Panc1 (cell line): ENCODE measurements at regions not wholly inside any gene's neighbourhood (a gene's known extent, or its start where the extent isn't known, plus 50 kb on each side); places are given as distances from the start of the nearest gene placed in this dataset.

ENCODE experiments used
- ATAC-seq: fragments of 200-7000 bp; cut with Tn5 transposase; 2 replicates; pipeline ENCODE4 v1.9.1; 2020; ENCODE audit warnings: mild to moderate bottlenecking, moderate library complexity
- BruUV-seq: library from RNA; stranded (reverse); fragments of 400-500 nt; replicated peaks from 2 replicates; lab custom pipeline; 2021; lab: Mats Ljungman, UMichigan
- CTCF ChIA-PET: fragments of 300-600 bp; sonication (Branson Sonifier 250); formaldehyde crosslinking; loops from one replicate; lab custom pipeline; 2022; ENCODE audit warnings: antibody characterized with exemption; lab: Charles Lee
- POLR2A ChIA-PET: fragments of 300-600 bp; sonication (Branson Sonifier 250); formaldehyde crosslinking; loops from one replicate; lab custom pipeline; 2022; ENCODE audit warnings: antibody characterized with exemption; lab: Charles Lee
- DNase-seq: peaks from one replicate; pipeline ENCODE4 v3.0.0-alpha.2; 2010; ENCODE audit warnings: low read depth, low spot score
- H3K27ac ChIP-seq: 2 replicates; pipeline ENCODE4 v1.5.1; 2011; ENCODE audit warnings: mild to moderate bottlenecking, low read length, inconsistent platforms
- H3K27me3 ChIP-seq: fragments of 200-500 bp; sonication (Bioruptor generic); 2 replicates; pipeline ENCODE4 v1.6.0; 2014; ENCODE audit warnings: low read length, inconsistent platforms; ENCODE audit not compliant: control insufficient read depth, insufficient read depth
- H3K36me3 ChIP-seq: fragments of 200-500 bp; sonication (Bioruptor generic); 2 replicates; pipeline ENCODE4 v1.5.1; 2014; ENCODE audit warnings: inconsistent platforms, mild to moderate bottlenecking, low read length, moderate library complexity; ENCODE audit not compliant: control insufficient read depth, insufficient read depth
- H3K4me1 ChIP-seq: 2 replicates; pipeline ENCODE4 v1.5.1; 2011; ENCODE audit warnings: inconsistent platforms, mild to moderate bottlenecking, low read length, moderate library complexity; ENCODE audit not compliant: control insufficient read depth, insufficient read depth
- H3K4me3 ChIP-seq, 2 experiments: 2 replicates each; pipeline ENCODE4 v1.5.1; 2011 to 2012; ENCODE audit warnings: low read depth in 2 of 2, low read length in 2 of 2, mild to moderate bottlenecking in 2 of 2, inconsistent platforms in 1 of 2, moderate library complexity in 1 of 2
- H3K9me3 ChIP-seq: fragments of 200-500 bp; sonication (Bioruptor generic); 2 replicates; pipeline ENCODE4 v1.5.1; 2014; ENCODE audit warnings: low read depth, mild to moderate bottlenecking, inconsistent platforms, low read length, moderate library complexity; ENCODE audit not compliant: control insufficient read depth, insufficient read depth
- POLR2AphosphoS5 ChIP-seq: IDR thresholded peaks from 2 replicates; pipeline ENCODE4 v1.6.1; 2012; ENCODE audit warnings: mild to moderate bottlenecking, low read depth, low read length, moderate library complexity
- SIN3A ChIP-seq: IDR thresholded peaks from 2 replicates; pipeline ENCODE4 v1.6.1; 2012; ENCODE audit warnings: low read depth, mild to moderate bottlenecking, low read length, moderate library complexity, borderline replicate concordance; ENCODE audit not compliant: insufficient read depth
- TCF7L2 ChIP-seq: IDR thresholded peaks from 2 replicates; pipeline ENCODE4 v1.6.1; 2011; ENCODE audit warnings: mild to moderate bottlenecking, low read depth, low read length, inconsistent platforms
- in situ Hi-C: cut with HindIII; loops from 2 replicates; pipeline ENCODE4 v1.10.0; 2016; ENCODE audit warnings: low sequenced_read_pairs, low pct_unique_long_range_greater_than_20kb
- intact Hi-C: fragments of 100-400 bp; cut with micrococcal nuclease; formaldehyde crosslinking; loops from one replicate; pipeline ENCODE4 v1.10.0; 2022; ENCODE audit not compliant: unreplicated experiment
- TF ChIP-seq, protein P1 (sequence below): fragments of 450-650 bp; IDR thresholded peaks from 2 replicates; pipeline ENCODE4 v1.5.1; 2017; ENCODE audit warnings: mild to moderate bottlenecking
- TF ChIP-seq, protein P2 (sequence below), 2 experiments: IDR thresholded peaks; 2 replicates each; pipeline ENCODE4 v1.6.1; 2011 to 2012; ENCODE audit warnings: low read depth in 2 of 2, control low read depth in 1 of 2, low read length in 1 of 2, mild to moderate bottlenecking in 1 of 2, moderate library complexity in 1 of 2; ENCODE audit not compliant: insufficient read depth in 1 of 2

DNA sequence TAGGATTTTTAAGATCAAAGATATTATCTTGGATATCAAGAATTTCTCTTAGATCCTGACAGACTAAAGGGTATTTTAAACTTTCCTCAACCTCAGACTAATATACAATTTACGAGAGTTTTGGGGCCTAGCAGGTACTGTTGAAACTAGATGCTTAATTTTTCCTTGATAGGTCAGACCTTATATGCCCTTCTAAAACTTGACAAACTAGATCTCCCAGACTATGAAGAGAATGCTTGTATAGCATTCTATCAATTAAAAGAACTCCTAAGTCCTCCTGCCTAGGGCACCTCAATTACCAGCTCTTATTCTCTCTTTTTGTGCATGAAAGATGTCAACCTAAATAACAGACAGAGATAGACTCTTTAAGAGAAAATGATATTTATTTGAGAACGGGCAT, 60.4 kb upstream of the TRIM9 start:
- H3K4me1 ChIP-seq, result no peaks in the 10 kb centered on the region
- intact Hi-C loops (loop anchor here (10.0 kb wide), 1 partner anchor 629 kb away; no protein-coding TSS in a partner anchor), in situ Hi-C loops (no loop called here)
- TF ChIP-seq SIN3A, result no peak
- TF ChIP-seq POLR2AphosphoS5, result no peak
- TF ChIP-seq, protein P1, sequence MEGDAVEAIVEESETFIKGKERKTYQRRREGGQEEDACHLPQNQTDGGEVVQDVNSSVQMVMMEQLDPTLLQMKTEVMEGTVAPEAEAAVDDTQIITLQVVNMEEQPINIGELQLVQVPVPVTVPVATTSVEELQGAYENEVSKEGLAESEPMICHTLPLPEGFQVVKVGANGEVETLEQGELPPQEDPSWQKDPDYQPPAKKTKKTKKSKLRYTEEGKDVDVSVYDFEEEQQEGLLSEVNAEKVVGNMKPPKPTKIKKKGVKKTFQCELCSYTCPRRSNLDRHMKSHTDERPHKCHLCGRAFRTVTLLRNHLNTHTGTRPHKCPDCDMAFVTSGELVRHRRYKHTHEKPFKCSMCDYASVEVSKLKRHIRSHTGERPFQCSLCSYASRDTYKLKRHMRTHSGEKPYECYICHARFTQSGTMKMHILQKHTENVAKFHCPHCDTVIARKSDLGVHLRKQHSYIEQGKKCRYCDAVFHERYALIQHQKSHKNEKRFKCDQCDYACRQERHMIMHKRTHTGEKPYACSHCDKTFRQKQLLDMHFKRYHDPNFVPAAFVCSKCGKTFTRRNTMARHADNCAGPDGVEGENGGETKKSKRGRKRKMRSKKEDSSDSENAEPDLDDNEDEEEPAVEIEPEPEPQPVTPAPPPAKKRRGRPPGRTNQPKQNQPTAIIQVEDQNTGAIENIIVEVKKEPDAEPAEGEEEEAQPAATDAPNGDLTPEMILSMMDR, result no peak
- no peak for TF ChIP-seq TCF7L2
- TF ChIP-seq, protein P2, sequence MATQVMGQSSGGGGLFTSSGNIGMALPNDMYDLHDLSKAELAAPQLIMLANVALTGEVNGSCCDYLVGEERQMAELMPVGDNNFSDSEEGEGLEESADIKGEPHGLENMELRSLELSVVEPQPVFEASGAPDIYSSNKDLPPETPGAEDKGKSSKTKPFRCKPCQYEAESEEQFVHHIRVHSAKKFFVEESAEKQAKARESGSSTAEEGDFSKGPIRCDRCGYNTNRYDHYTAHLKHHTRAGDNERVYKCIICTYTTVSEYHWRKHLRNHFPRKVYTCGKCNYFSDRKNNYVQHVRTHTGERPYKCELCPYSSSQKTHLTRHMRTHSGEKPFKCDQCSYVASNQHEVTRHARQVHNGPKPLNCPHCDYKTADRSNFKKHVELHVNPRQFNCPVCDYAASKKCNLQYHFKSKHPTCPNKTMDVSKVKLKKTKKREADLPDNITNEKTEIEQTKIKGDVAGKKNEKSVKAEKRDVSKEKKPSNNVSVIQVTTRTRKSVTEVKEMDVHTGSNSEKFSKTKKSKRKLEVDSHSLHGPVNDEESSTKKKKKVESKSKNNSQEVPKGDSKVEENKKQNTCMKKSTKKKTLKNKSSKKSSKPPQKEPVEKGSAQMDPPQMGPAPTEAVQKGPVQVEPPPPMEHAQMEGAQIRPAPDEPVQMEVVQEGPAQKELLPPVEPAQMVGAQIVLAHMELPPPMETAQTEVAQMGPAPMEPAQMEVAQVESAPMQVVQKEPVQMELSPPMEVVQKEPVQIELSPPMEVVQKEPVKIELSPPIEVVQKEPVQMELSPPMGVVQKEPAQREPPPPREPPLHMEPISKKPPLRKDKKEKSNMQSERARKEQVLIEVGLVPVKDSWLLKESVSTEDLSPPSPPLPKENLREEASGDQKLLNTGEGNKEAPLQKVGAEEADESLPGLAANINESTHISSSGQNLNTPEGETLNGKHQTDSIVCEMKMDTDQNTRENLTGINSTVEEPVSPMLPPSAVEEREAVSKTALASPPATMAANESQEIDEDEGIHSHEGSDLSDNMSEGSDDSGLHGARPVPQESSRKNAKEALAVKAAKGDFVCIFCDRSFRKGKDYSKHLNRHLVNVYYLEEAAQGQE (IDR thresholded peaks at IDR 0.05; ENCODE audit: insufficient read depth in 1 of 2, low read depth in 2 of 2, low read length in 1 of 2), result no peak
- no TSS peak for BruUV-seq
- ATAC-seq (no peak), DNase-seq (no peak)
- POLR2A ChIA-PET, result no interaction called here
- H3K27ac ChIP-seq, result no peak overlapping the region
- no peaks in the 10 kb centered on the region for H3K36me3 ChIP-seq
- H3K9me3 ChIP-seq, result no peaks in the 10 kb centered on the region
- no peaks in the 10 kb centered on the region for H3K27me3 ChIP-seq
- CTCF ChIA-PET, result no interaction called here
- H3K4me3 ChIP-seq, result no peak overlapping the region

DNA sequence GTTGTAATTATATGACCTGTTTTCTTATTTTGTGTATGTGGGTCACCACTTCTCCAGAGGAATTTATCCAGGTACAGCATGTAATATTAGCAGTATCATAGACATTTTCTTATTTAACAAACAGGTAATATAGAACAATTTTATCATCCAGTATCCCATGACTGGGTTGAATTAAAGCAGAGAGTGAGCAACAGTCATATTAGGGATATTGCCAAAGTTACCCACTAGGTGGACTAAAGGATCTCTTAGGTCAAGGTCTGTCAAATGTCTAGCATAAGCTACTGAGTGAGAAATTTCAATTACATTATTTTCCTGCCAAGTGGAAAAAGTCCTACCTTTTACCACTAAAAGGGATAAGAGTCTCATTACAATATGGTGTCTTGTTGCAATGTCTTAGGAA, 62.1 kb upstream of the TRIM9 start:
- ATAC-seq (peak; percentile 76), DNase-seq (peak; percentile 1)
- H3K27me3 ChIP-seq, result no peaks in the 10 kb centered on the region
- no peaks in the 10 kb centered on the region for H3K36me3 ChIP-seq
- CTCF ChIA-PET, result no interaction called here
- in situ Hi-C loops, result no loop called here
- no TSS peak for BruUV-seq
- no peak overlapping the region for H3K27ac ChIP-seq
- TF ChIP-seq POLR2AphosphoS5, result no peak
- TF ChIP-seq, protein P1, result peak; percentile 37; the same call in 1 of the 2 replicates
- intact Hi-C loops, result loop anchor here (10.0 kb wide), 1 partner anchor 628 kb away; no protein-coding TSS in a partner anchor
- H3K4me1 ChIP-seq, result no peaks in the 10 kb centered on the region
- POLR2A ChIA-PET, result no interaction called here
- H3K4me3 ChIP-seq, result no peak overlapping the region
- H3K9me3 ChIP-seq, result no peaks in the 10 kb centered on the region

DNA sequence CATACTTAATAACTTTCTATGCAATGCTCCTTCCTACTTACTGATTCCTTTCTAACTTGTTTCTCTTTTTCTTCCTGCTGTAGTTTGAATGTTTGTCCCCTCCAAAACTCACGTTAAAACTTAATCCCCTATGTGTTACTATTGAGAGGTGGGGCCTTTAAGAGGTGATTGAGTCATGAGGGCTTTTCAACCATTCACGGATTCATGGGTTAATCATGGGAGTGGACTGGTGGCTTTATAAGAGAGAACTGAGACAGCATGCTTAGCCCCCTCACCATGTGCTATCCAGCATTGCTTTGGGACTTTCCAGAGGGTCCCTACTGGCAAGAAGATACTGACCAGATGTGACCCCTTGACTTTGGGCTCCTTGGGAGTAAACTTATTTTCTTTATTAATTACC, 66.0 kb upstream of the TRIM9 start:
- Histone ChIP-seq H3K4me3 (no peak overlapping the region), H3K27me3 (peaks cover 3% of the 10 kb centered on the region; the same call in 1 of the 2 replicates), H3K27ac (no peak overlapping the region), H3K9me3 (no peaks in the 10 kb centered on the region), H3K36me3 (no peaks in the 10 kb centered on the region), H3K4me1 (no peaks in the 10 kb centered on the region)
- ChIA-PET CTCF (no interaction called here), POLR2A (no interaction called here)
- BruUV-seq, result no TSS peak
- ATAC-seq (no peak), DNase-seq (no peak)
- TF ChIP-seq, protein P1, result no peak
- no peak for TF ChIP-seq TCF7L2
- TF ChIP-seq, protein P2 (IDR thresholded peaks at IDR 0.05; ENCODE audit: insufficient read depth in 1 of 2, low read depth in 2 of 2, low read length in 1 of 2), result no peak
- no peak for TF ChIP-seq POLR2AphosphoS5
- TF ChIP-seq SIN3A, result no peak
- in situ Hi-C loops (no loop called here), intact Hi-C loops (no loop called here)
